ENCODE measurements at regions not wholly inside any gene's neighbourhood (a gene's known extent, or its start where the extent isn't known, plus 50 kb on each side); places are given as distances from the start of the nearest gene placed in this dataset.

DNA sequence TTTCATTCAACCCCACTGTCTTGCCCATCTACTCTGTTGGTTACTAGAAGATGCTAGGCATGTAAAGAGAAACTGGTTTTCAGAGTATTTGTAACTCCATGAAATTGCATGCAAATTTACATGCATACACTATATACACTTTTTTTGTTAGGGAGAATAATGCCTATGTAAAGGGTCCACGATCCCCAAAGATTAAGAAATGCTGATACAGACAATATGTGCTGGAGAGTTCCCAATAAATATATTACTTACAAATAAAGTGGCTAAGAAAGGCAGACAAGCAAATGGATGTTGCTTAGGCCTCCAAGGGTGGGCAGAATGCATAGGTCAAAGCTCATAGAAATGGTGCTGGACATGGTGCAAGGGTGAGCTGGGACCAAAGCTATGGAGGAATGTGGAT lies 109.6 kb upstream of the NHSL1 start:
- TF ChIP-seq, protein P1, sequence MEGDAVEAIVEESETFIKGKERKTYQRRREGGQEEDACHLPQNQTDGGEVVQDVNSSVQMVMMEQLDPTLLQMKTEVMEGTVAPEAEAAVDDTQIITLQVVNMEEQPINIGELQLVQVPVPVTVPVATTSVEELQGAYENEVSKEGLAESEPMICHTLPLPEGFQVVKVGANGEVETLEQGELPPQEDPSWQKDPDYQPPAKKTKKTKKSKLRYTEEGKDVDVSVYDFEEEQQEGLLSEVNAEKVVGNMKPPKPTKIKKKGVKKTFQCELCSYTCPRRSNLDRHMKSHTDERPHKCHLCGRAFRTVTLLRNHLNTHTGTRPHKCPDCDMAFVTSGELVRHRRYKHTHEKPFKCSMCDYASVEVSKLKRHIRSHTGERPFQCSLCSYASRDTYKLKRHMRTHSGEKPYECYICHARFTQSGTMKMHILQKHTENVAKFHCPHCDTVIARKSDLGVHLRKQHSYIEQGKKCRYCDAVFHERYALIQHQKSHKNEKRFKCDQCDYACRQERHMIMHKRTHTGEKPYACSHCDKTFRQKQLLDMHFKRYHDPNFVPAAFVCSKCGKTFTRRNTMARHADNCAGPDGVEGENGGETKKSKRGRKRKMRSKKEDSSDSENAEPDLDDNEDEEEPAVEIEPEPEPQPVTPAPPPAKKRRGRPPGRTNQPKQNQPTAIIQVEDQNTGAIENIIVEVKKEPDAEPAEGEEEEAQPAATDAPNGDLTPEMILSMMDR (CRISPR knock-in tag; IDR thresholded peaks at IDR 0.05): no peak
- TF ChIP-seq, protein P2, sequence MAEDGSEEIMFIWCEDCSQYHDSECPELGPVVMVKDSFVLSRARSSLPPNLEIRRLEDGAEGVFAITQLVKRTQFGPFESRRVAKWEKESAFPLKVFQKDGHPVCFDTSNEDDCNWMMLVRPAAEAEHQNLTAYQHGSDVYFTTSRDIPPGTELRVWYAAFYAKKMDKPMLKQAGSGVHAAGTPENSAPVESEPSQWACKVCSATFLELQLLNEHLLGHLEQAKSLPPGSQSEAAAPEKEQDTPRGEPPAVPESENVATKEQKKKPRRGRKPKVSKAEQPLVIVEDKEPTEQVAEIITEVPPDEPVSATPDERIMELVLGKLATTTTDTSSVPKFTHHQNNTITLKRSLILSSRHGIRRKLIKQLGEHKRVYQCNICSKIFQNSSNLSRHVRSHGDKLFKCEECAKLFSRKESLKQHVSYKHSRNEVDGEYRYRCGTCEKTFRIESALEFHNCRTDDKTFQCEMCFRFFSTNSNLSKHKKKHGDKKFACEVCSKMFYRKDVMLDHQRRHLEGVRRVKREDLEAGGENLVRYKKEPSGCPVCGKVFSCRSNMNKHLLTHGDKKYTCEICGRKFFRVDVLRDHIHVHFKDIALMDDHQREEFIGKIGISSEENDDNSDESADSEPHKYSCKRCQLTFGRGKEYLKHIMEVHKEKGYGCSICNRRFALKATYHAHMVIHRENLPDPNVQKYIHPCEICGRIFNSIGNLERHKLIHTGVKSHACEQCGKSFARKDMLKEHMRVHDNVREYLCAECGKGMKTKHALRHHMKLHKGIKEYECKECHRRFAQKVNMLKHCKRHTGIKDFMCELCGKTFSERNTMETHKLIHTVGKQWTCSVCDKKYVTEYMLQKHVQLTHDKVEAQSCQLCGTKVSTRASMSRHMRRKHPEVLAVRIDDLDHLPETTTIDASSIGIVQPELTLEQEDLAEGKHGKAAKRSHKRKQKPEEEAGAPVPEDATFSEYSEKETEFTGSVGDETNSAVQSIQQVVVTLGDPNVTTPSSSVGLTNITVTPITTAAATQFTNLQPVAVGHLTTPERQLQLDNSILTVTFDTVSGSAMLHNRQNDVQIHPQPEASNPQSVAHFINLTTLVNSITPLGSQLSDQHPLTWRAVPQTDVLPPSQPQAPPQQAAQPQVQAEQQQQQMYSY (CRISPR knock-in tag; IDR thresholded peaks at IDR 0.05): no peak
- no peak for TF ChIP-seq ZBTB3 (CRISPR knock-in tag; IDR thresholded peaks at IDR 0.05; ENCODE audit: borderline replicate concordance, low read depth)
- no peak for TF ChIP-seq ZNF263 (CRISPR knock-in tag; IDR thresholded peaks at IDR 0.05)
- no peak for TF ChIP-seq PRPF4 (IDR thresholded peaks at IDR 0.05; ENCODE audit: low read depth, low read length, poor library complexity, severe bottlenecking)
- TF ChIP-seq, protein P3, sequence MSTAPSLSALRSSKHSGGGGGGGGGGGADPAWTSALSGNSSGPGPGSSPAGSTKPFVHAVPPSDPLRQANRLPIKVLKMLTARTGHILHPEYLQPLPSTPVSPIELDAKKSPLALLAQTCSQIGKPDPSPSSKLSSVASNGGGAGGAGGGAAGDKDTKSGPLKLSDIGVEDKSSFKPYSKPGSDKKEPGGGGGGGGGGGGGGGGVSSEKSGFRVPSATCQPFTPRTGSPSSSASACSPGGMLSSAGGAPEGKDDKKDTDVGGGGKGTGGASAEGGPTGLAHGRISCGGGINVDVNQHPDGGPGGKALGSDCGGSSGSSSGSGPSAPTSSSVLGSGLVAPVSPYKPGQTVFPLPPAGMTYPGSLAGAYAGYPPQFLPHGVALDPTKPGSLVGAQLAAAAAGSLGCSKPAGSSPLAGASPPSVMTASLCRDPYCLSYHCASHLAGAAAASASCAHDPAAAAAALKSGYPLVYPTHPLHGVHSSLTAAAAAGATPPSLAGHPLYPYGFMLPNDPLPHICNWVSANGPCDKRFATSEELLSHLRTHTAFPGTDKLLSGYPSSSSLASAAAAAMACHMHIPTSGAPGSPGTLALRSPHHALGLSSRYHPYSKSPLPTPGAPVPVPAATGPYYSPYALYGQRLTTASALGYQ (CRISPR knock-in tag; IDR thresholded peaks at IDR 0.05): no peak
- no peak for TF ChIP-seq CBX5 (CRISPR knock-in tag; IDR thresholded peaks at IDR 0.05; ENCODE audit: borderline replicate concordance)
- TF ChIP-seq NBN (conservative IDR thresholded peaks at IDR 0.05): no peak
- no peak for TF ChIP-seq ZNF232 (CRISPR knock-in tag; IDR thresholded peaks at IDR 0.05; ENCODE audit: borderline replicate concordance)
- no peak for TF ChIP-seq ZFYVE20 (CRISPR knock-in tag; IDR thresholded peaks at IDR 0.05; ENCODE audit: borderline replicate concordance, low read depth)
- no peak for TF ChIP-seq AGO2 (optimal IDR thresholded peaks at IDR 0.05; ENCODE audit: low read depth, low read length)
- no peak for TF ChIP-seq HOXA5 (CRISPR knock-in tag; IDR thresholded peaks at IDR 0.05)
